ENCODE measurements at regions not wholly inside any gene's neighbourhood (a gene's known extent, or its start where the extent isn't known, plus 50 kb on each side); places are given as distances from the start of the nearest gene placed in this dataset.

DNA sequence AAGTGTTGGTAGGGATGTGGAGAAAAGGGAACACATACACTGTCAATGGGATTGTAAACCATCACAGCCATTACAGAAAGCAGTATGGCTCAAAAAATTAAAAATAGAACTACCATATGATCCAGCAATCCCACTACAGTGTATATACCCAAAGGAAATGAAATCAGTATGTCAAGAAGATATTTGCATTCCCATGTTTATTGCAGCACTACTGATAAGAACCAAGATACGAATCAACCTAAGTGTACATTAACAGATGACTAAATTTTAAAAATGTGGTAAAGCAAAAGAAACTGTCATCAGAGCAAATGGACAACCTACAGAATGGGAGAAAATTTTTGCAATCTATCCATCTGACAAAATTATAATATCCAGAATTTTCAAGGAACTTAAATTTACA, 290.4 kb downstream of the IPMK start:
- no peaks in the 10 kb centered on the region for H3K36me3 ChIP-seq (ENCODE audit: insufficient read depth, low read length)
- no peak overlapping the region for H3K9ac ChIP-seq (ENCODE audit: low read depth, low read length)
- no peaks in the 10 kb centered on the region; the same call in none of the 2 replicates for H3K9me3 ChIP-seq (ENCODE audit: control insufficient read depth, insufficient read depth, low read length)
- H3K4me1 ChIP-seq (ENCODE audit: insufficient read depth, low read length): peaks cover 5% of the 10 kb centered on the region; the same call in 1 of the 2 replicates

DNA sequence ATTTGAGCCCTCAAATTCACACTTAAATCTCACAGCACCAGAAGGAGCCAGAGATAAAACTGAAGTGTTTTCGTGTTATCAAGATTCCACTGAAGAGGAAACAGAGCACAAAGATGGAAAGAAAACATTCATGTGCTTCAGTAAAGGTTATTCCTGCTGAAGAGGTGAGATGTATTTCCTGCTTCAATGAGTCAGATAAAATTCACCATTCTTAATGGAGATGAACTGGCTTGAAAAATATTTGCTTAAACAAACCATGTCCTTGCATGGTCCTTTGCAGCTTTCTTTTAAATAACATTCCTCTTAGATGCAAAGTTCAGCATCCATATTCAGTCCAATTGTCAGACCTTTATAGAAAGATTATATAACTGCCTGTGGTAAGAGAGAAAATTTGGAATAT, 294.2 kb downstream of the IPMK start:
- H3K9ac ChIP-seq (ENCODE audit: low read depth, low read length): no peak overlapping the region
- H3K4me1 ChIP-seq (ENCODE audit: insufficient read depth, low read length): no peaks in the 10 kb centered on the region
- H3K9me3 ChIP-seq (ENCODE audit: control insufficient read depth, insufficient read depth, low read length): no peaks in the 10 kb centered on the region; the same call in none of the 2 replicates
- H3K36me3 ChIP-seq (ENCODE audit: insufficient read depth, low read length): no peaks in the 10 kb centered on the region

DNA sequence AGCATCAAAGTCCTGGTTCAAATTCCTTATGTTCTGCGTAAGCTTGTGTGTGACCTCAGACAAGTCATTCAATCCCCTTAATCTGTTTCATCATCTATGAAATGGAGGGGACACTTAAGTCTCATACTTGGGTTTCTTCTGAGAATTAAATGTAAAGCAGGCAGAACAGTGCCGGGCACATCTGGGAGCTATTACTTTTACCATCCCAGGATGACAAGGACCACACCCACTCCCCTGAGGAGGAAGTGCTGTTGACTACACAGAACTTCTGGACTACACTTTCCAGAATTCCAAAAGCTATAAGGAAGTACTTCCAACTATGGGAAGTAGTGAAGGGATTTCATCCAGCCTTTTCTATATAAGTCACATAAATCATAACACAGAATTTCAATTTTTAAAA, 294.9 kb downstream of the IPMK start:
- H3K9me3 ChIP-seq (ENCODE audit: control insufficient read depth, insufficient read depth, low read length): no peaks in the 10 kb centered on the region; the same call in none of the 2 replicates
- no peaks in the 10 kb centered on the region for H3K36me3 ChIP-seq (ENCODE audit: insufficient read depth, low read length)
- H3K4me1 ChIP-seq (ENCODE audit: insufficient read depth, low read length): no peaks in the 10 kb centered on the region
- H3K9ac ChIP-seq (ENCODE audit: low read depth, low read length): no peak overlapping the region

DNA sequence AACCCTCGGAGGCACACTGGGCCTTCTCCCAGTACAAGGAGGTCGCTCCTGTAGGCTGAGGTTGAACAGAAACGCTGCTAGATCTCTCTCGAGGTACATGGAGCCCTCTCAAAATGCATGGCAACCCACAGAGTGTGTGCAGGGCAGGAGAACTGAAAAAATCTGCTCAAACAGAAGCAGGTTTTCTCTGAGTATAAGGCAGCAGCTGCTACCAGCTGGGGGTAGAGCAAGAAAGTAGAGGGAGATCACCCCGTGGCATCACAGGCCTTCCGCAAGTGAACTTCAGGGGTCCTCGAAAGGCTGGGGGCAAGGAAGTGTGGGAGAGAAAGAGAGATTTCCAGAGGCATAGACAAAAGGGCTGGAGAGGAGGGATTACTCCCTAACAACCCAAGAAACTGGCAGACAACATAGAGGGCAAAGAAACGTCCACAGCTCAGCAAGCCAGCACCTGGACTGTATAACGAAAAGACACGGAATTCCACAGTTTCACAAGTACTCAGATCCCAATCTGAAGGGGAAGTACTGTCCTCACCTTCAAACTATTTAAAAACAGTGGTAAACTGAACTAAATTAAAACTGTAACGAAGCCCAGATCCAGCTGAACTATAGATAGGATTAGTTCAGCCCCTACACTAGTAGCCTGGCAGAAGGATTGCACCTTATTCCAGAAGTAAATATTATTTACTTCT, 299.2 kb downstream of the IPMK start:
- Histone ChIP-seq H3K9me3 (ENCODE audit: control insufficient read depth, insufficient read depth, low read length) (no peaks in the 10 kb centered on the region), H3K4me1 (ENCODE audit: insufficient read depth, low read length) (no peaks in the 10 kb centered on the region), H3K36me3 (ENCODE audit: insufficient read depth, low read length) (no peaks in the 10 kb centered on the region), H3K9ac (ENCODE audit: low read depth, low read length) (no peak overlapping the region)

DNA sequence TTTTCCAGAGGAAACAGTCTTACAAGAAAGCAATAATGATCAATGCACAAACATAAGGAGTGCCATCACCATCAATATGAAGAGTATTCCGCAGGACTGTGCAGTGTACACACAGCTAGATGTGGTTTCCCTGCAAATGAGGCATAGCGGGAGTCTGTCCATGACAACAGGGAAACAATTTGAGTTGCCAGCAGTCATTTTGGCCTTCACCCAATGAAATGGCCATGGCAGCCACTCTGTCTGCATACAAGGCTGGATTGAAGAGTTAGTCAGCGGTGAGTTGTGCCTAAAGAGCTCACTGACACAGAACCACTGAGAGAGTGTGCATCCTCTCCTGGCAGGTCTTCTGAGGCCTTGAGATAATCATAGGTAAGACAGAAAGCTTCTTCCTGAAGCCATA, 303.3 kb downstream of the IPMK start:
- Histone ChIP-seq H3K36me3 (ENCODE audit: insufficient read depth, low read length) (no peaks in the 10 kb centered on the region), H3K9me3 (ENCODE audit: control insufficient read depth, insufficient read depth, low read length) (no peaks in the 10 kb centered on the region), H3K9ac (ENCODE audit: low read depth, low read length) (no peak overlapping the region), H3K4me1 (ENCODE audit: insufficient read depth, low read length) (no peaks in the 10 kb centered on the region)

DNA sequence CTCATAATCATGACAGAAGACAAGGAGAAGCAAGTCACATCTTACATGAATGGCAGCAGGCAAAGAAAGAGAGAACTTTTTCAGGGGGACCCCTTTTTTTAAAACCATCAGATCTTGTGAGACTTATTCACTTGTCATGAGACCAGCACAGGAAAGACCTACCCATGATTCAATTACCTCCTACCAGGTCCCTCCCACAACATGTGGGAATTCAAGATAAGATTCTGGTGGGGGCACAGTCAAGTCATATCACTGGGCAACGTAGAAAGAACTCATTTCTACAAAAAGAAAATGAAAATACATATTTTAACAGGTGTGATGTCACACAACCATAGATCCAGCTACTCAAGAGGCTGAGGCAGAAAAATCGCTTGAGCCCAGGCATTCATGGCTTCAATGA, 304.1 kb downstream of the IPMK start:
- no peaks in the 10 kb centered on the region for H3K4me1 ChIP-seq (ENCODE audit: insufficient read depth, low read length)

DNA sequence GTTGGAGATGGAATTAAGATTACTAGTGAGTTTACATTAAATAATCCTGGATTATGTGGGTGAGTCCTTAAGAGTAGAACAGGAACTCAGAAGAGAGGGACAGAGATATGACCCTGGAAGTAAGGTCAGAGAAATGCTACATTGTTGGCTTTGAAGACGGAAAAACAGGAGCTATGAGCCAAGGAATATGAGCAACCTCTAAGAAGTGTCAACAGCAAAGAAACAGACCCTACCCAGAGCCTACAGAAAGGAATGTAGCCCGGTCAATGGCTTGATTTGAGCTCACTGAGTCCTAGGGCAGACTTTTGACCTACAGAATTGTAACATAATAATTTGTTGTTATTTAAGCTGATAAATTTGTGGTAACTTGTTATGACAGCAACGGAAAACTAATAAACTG, 304.9 kb downstream of the IPMK start:
- H3K36me3 ChIP-seq (ENCODE audit: insufficient read depth, low read length): no peaks in the 10 kb centered on the region
- no peaks in the 10 kb centered on the region for H3K4me1 ChIP-seq (ENCODE audit: insufficient read depth, low read length)

More for the DNA sequence above, 304.1 kb downstream of the IPMK start:
- Histone ChIP-seq H3K9me3 (ENCODE audit: control insufficient read depth, insufficient read depth, low read length) (no peaks in the 10 kb centered on the region), H3K9ac (ENCODE audit: low read depth, low read length) (no peak overlapping the region), H3K36me3 (ENCODE audit: insufficient read depth, low read length) (no peaks in the 10 kb centered on the region)

DNA sequence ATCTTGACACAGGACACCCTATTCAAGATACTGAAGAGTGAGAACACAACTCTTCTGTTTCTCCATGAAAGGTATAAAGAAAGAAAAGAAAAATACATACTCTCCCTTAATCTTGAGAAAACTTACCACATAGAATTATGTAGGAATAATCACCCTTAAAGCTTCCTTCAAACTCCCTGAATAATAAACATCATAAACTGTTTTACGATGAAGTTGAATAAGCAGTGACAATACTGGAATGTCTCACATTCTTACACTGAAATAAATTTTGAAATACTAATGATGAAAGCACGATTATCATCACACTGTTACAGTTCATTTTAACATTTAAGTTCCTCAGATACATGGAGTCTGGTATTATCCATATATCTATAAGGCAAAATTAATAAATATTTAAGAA, 306.2 kb downstream of the IPMK start:
- Histone ChIP-seq H3K4me1 (ENCODE audit: insufficient read depth, low read length) (no peaks in the 10 kb centered on the region), H3K36me3 (ENCODE audit: insufficient read depth, low read length) (no peaks in the 10 kb centered on the region), H3K9ac (ENCODE audit: low read depth, low read length) (no peak overlapping the region), H3K9me3 (ENCODE audit: control insufficient read depth, insufficient read depth, low read length) (no peaks in the 10 kb centered on the region)

More for the DNA sequence above, 304.9 kb downstream of the IPMK start:
- H3K9me3 ChIP-seq (ENCODE audit: control insufficient read depth, insufficient read depth, low read length): no peaks in the 10 kb centered on the region
- H3K9ac ChIP-seq (ENCODE audit: low read depth, low read length): no peak overlapping the region

DNA sequence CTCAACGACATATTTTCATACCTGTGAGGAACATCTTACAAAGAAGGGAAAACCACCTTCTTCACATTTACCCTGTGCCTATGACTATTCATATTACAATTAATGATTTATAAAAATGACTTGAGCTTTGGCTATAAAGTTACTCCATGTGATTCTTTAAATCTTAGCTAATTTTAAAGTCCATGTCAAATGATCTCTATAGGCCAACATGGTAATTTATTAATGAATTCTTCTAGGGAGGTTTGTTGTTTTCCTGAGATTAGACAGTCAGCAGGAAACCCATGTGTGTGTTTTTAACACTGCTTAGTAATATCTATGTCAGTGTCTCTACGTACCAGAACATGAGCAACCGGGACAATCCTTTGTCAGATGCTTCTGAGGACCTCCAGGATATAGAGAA, 307.3 kb downstream of the IPMK start:
- Histone ChIP-seq H3K4me1 (ENCODE audit: insufficient read depth, low read length) (no peaks in the 10 kb centered on the region), H3K9ac (ENCODE audit: low read depth, low read length) (no peak overlapping the region), H3K9me3 (ENCODE audit: control insufficient read depth, insufficient read depth, low read length) (no peaks in the 10 kb centered on the region), H3K36me3 (ENCODE audit: insufficient read depth, low read length) (no peaks in the 10 kb centered on the region)

DNA sequence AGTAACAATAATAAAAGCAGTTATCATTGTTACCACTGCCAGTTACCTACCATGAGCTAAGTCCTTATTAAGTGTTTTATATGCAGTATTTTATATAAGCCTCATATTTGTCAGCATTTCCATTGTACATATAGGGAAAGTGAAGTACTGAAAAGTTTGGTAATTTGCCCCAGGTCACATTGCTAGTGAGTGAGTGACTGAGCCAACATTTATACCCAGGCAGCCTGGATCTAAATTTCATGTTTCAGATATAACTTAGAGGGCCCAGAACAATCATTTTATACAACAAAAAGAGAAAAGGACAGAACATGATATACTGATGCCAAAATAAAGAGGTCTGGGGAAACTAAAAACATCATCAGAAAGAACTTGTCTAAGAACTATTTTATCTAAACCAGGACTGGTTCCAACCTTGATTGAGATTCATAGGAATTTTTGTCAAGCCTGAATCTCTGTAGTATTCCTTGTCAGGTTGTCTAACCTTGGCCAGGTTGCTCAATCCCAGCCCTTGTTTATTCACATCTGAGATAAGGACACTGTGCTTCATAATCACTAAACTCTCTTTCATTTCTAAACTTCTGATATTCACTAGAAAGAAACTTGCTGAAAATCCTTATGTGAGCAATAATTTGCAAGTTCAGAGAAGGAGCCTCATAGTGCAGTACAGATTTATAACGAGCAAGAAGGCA, 308.2 kb downstream of the IPMK start:
- Histone ChIP-seq H3K9ac (ENCODE audit: low read depth, low read length) (no peak overlapping the region), H3K9me3 (ENCODE audit: control insufficient read depth, insufficient read depth, low read length) (no peaks in the 10 kb centered on the region), H3K4me1 (ENCODE audit: insufficient read depth, low read length) (no peaks in the 10 kb centered on the region), H3K36me3 (ENCODE audit: insufficient read depth, low read length) (no peaks in the 10 kb centered on the region)

DNA sequence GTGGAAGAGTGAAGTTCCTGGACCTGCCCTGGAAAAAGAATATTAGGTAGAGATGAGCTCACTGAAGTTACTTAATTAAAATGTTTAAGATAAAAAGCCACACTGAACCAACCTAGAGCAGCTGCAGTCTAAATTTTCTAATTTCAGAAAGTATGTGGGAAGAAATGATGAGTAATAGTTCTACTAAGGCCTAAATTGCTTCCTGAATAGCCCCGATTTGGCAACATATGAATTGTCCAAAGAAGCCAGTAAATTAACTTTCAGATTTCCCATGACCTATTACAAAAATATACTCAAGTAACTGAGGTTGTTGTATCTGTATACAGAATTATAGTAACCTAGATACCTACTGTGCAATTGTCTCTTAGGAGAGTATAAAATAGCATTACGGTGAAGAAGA, 312.6 kb downstream of the IPMK start:
- no peaks in the 10 kb centered on the region for H3K9me3 ChIP-seq (ENCODE audit: control insufficient read depth, insufficient read depth, low read length)
- no peaks in the 10 kb centered on the region for H3K4me1 ChIP-seq (ENCODE audit: insufficient read depth, low read length)
- H3K9ac ChIP-seq (ENCODE audit: low read depth, low read length): no peak overlapping the region
- H3K36me3 ChIP-seq (ENCODE audit: insufficient read depth, low read length): no peaks in the 10 kb centered on the region

DNA sequence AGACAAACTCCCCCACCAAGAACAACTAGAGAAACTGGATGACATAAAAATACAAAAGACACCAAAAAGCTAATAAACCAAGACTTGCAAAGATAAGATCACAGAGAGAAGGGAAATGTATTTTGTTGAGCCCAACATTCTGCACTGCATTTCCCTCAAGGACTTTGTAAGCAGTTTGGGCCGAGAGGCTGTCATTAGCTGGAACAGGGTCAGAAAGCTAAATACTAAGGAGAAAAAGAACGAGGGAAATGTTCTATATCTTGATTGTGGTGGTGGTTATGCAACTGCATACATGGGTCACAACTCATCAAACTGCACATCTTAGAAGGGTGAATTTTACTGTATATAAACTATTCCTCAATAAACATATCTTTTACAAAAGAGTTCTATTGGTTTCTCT, 315.0 kb downstream of the IPMK start:
- H3K9me3 ChIP-seq (ENCODE audit: control insufficient read depth, insufficient read depth, low read length): no peaks in the 10 kb centered on the region
- no peaks in the 10 kb centered on the region for H3K36me3 ChIP-seq (ENCODE audit: insufficient read depth, low read length)
- H3K9ac ChIP-seq (ENCODE audit: low read depth, low read length): no peak overlapping the region
- H3K4me1 ChIP-seq (ENCODE audit: insufficient read depth, low read length): no peaks in the 10 kb centered on the region

DNA sequence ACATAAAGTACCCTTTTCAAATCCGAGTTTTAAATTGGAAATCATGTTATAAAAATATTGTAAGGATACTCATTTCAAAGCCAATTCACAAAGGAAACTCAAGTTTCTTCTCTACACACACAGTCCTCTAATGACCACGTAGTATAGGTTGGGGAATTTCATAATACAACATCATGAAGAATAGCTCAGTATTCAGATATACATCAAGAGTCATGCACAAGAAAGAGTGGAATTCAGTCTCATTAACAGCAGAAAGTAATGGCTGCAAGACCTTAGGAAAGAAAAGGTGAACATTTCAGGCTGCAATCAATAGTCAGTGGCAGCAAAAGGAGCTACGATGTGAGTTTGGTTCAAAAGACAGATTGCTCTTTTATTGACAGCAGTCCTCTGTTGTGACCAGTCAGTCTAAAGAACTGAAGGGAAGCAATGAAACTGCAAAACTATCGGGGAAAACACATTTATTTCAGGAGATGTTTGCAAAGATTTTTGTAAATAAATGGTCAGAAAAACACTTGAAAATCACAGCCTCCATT, 317.2 kb downstream of the IPMK start:
- Histone ChIP-seq H3K9ac (ENCODE audit: low read depth, low read length) (no peak overlapping the region), H3K36me3 (ENCODE audit: insufficient read depth, low read length) (no peaks in the 10 kb centered on the region), H3K4me1 (ENCODE audit: insufficient read depth, low read length) (no peaks in the 10 kb centered on the region; the same call in 1 of the 2 replicates), H3K9me3 (ENCODE audit: control insufficient read depth, insufficient read depth, low read length) (no peaks in the 10 kb centered on the region)

DNA sequence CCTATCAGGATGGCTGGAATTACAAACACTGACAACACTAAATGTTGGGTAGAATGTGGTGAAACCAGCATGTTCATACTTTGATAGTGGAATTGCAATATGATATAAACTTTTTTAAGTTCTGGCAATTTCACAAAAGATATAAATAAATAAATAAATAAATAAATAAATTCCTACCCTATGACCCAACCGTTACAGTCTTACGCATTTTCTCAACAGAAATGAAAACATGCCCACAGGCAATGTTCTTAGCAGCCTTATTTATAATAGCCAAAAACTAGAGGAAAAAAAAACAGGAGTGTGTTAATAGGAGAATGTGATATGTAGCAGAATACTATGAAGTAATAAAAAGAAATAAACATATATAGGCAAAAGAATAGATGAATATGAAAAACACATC, 318.9 kb downstream of the IPMK start:
- H3K9ac ChIP-seq (ENCODE audit: low read depth, low read length): no peak overlapping the region
- H3K4me1 ChIP-seq (ENCODE audit: insufficient read depth, low read length): no peaks in the 10 kb centered on the region; the same call in 1 of the 2 replicates
- no peaks in the 10 kb centered on the region for H3K36me3 ChIP-seq (ENCODE audit: insufficient read depth, low read length)
- H3K9me3 ChIP-seq (ENCODE audit: control insufficient read depth, insufficient read depth, low read length): no peaks in the 10 kb centered on the region

DNA sequence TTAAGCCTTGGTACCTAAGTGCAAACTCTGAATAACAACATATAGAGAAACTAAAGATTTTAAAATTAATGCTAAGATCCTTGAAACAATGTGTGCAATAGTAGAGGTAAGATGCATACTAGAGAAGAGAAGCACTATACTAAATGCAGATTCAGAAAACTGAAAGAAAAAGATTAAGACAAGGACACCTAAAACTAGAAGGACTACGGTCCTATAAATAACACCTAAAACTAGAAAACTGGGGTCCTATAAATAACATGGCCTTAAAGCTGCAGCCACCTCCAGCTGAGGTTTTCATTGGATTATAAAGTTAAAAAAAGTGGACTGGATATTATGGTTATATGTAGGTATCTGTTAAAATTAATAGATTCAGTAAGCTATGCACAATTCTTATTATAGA, 320.9 kb downstream of the IPMK start:
- Histone ChIP-seq H3K36me3 (ENCODE audit: insufficient read depth, low read length) (no peaks in the 10 kb centered on the region), H3K9ac (ENCODE audit: low read depth, low read length) (no peak overlapping the region), H3K4me1 (ENCODE audit: insufficient read depth, low read length) (no peaks in the 10 kb centered on the region; the same call in 1 of the 2 replicates), H3K9me3 (ENCODE audit: control insufficient read depth, insufficient read depth, low read length) (no peaks in the 10 kb centered on the region)
